ENCODE measurements at regions not wholly inside any gene's neighbourhood (a gene's known extent, or its start where the extent isn't known, plus 50 kb on each side); places are given as distances from the start of the nearest gene placed in this dataset.

GRCh38 chr4:182074139-182074538, 169.1 kb upstream of the TENM3 start:
- RAD21 ChIA-PET (ENCODE audit: low non-redundant PET in 1 of 2, low total read pairs in 2 of 2, uncharacterized antibody in 2 of 2, unreplicated experiment in 2 of 2) = no interaction called here
- H3K27ac ChIP-seq (ENCODE audit: low read depth, low read length) = no peak overlapping the region
- H3K9ac ChIP-seq (ENCODE audit: low read length) = no peak overlapping the region
- no peaks in the 10 kb centered on the region for H3K4me1 ChIP-seq (ENCODE audit: control insufficient read depth in 1 of 2, insufficient read depth in 2 of 2, low read length in 2 of 2)
- H3K79me2 ChIP-seq (ENCODE audit: insufficient read depth, low read length) = no peaks in the 10 kb centered on the region
- intact Hi-C loops (cut with micrococcal nuclease) = no loop called here
- H3K36me3 ChIP-seq (ENCODE audit: control insufficient read depth in 1 of 2, insufficient read depth in 2 of 2, low read length in 2 of 2) = no peaks in the 10 kb centered on the region
- BruUV-seq (replicated peaks) = no TSS peak
- no peak for ATAC-seq
- H3K9me2 ChIP-seq (ENCODE audit: insufficient read depth) = no peaks in the 10 kb centered on the region
- POLR2A ChIA-PET = no interaction called here
- TF ChIP-seq POLR2A (IDR thresholded peaks at IDR 0.05; ENCODE audit: borderline replicate concordance, extremely low read depth, insufficient read depth, insufficient read length) = no peak
- TF ChIP-seq ZBTB33 (IDR thresholded peaks at IDR 0.05; ENCODE audit: extremely low read depth, insufficient replicate concordance, low read length) = no peak
- no peak for TF ChIP-seq ZFX (IDR thresholded peaks at IDR 0.05)
- TF ChIP-seq SIN3A (IDR thresholded peaks at IDR 0.05; ENCODE audit: low read depth) = no peak
- no peak for TF ChIP-seq EGR1 (IDR thresholded peaks at IDR 0.05; ENCODE audit: low read depth)
- TF ChIP-seq EZH2 (IDR thresholded peaks at IDR 0.05) = no peak
- no peak for TF ChIP-seq CBX3 (IDR thresholded peaks at IDR 0.05; ENCODE audit: low read depth)
- TF ChIP-seq ATF3 (IDR thresholded peaks at IDR 0.05) = no peak
- TF ChIP-seq MAX (IDR thresholded peaks at IDR 0.05) = no peak
- TF ChIP-seq JUND (IDR thresholded peaks at IDR 0.05) = no peak
- no peak for TF ChIP-seq SRF (IDR thresholded peaks at IDR 0.05; ENCODE audit: low read depth)
- no peak for TF ChIP-seq CTCF (IDR thresholded peaks at IDR 0.05 in 2 of 3, conservative IDR thresholded peaks at IDR 0.05 in 1 of 3; ENCODE audit: borderline replicate concordance in 1 of 3, insufficient read depth in 1 of 3, low read depth in 2 of 3, low read length in 2 of 3)
- TF ChIP-seq SP1 (IDR thresholded peaks at IDR 0.05; ENCODE audit: low read depth) = no peak
- TF ChIP-seq ZNF274 (IDR thresholded peaks at IDR 0.05; ENCODE audit: low read depth, low read length) = no peak
- TF ChIP-seq YY1 (IDR thresholded peaks at IDR 0.05; ENCODE audit: extremely low read depth, insufficient replicate concordance, low read depth, low read length) = no peak
- TF ChIP-seq FOSL1 (IDR thresholded peaks at IDR 0.05; ENCODE audit: low read depth) = no peak
- H2AFZ ChIP-seq (ENCODE audit: low read depth, low read length, poor library complexity, severe bottlenecking) = no peak overlapping the region
- H3K9me3 ChIP-seq (ENCODE audit: control insufficient read depth in 1 of 2, insufficient read depth in 1 of 2, low read depth in 1 of 2, low read length in 2 of 2) = no peaks in the 10 kb centered on the region
- no peak overlapping the region for H3K4me2 ChIP-seq (ENCODE audit: low read length)
- 0 out of 2 replicates have a peak, but pooled peaks cover 3% of the 10 kb centered on the region for H3K27me3 ChIP-seq (ENCODE audit: insufficient read depth, low read length)
- CTCF ChIA-PET = no interaction called here
- no peaks in the 10 kb centered on the region for H4K20me1 ChIP-seq (ENCODE audit: insufficient read depth)
- H3K4me3 ChIP-seq (replicated peaks in 1 of 2; ENCODE audit: low read depth in 1 of 2, low read length in 2 of 2) = no peak overlapping the region
- no peak for DNase-seq (ENCODE audit: low read depth, low spot score)

Measured in HCT116 (cell line).